GM21360 (cell line): ENCODE measurements at regions not wholly inside any gene's neighbourhood (a gene's known extent, or its start where the extent isn't known, plus 50 kb on each side); places are given as distances from the start of the nearest gene placed in this dataset.

Source experiments
- ATAC-seq: cut with Tn5 transposase; IDR thresholded peaks from one replicate; pipeline ENCODE4 v1.9.1; 2021; ENCODE audit warnings: mild to moderate bottlenecking, moderate library complexity; ENCODE audit not compliant: unreplicated experiment

- ATAC-seq = no peak
Measured at GRCh38 chr3:127484601-127485388, 105.7 kb downstream of the TPRA1 start.

GRCh38 chr3:127483902-127484591 lies 106.5 kb downstream of the TPRA1 start:
- ATAC-seq = peak; percentile 74

DNA sequence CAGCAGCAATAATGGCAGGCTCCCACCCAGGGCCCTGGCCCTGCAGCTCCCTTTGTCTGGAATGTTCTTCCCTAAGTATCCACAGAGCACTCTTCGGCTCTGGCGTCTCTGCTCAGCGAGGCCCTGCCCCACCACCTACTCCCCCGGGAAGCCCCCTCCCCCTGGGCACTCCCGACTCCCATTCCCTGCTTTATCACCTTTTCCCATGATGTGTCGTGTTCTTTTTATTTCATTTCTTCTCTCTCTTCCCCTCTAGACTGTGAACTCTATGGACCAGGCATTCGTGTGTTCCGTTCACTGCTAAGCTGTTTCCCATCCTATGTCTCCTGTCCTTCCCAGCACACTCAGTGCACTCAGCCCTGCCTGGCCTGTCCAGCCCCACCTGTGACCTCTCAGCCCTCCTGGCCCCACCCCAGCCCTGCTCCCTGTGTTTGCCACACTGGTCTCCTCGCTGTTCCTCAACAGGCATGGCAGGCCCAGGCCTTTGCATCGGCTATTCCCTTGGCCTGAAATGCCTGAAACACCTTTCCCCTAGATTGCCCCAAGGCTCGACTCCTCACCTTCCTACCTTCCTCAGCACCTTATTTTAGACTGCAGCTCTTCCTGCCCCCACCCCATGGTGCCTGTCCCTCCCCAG lies 107.4 kb downstream of the TPRA1 start:
- ATAC-seq = no peak

DNA sequence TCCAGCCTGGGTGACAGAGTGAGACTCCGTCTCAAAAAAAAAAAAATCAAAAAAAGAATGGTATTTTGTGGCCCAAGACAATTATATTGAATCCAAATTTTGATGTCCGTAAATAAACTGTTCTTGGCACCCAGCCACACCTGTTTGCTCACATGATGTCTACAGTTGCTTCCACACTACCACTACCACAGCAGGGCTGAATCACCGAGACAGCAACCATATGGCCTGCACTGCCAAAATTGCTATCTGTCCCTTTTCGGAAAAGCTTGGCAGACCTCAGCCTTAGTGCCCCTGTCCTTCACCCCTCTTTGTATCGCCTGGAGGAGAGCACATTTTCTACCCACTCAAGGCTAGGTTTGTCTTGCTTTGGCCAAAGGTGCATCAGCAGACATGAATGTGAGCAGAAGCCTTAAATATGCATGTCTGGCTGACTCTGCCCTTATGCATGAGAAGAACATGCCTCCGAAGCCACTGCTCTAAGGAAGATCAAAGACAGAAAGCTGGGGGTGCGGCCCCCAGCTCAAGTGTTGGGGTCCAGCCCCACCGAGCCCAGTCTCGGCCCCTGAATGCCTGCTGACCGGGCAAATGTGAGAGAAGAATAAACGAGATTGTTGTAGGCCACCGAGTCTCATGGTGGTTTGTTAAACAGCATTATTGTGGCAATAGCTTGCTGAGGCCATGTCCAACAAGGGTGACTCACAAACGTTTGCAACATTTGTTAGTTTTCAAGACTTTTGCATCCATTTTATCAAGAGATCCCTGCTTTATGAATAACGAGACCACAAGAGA lies 108.1 kb downstream of the TPRA1 start:
- ATAC-seq = no peak

- ATAC-seq = no peak
Measured at GRCh38 chr3:127480196-127480954, 110.2 kb downstream of the TPRA1 start.

GRCh38 chr3:127479449-127479848 lies 111.1 kb downstream of the TPRA1 start:
- ATAC-seq = no peak

GRCh38 chr3:127478922-127479321 lies 111.6 kb downstream of the TPRA1 start:
- ATAC-seq = no peak

DNA sequence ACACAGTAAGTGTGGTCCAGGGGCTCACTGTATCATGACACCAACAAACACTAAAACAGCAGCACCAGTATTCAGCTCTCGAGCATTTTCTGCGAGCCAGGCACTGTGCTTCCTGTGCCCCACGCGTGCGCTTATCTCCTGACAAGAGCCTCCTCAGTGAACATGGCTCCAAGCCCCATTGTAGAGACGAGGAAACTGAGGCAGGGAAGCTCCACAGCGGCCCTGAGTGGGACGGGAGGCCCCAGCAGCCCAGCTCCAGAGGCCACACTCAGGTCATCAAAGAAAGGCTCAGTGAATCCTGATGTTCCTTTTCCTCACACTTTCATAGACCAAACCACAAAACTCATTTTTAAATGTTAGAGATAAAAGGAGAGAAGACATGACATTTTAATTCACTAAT lies 113.1 kb downstream of the TPRA1 start:
- no peak for ATAC-seq

- ATAC-seq = no peak
Measured at GRCh38 chr3:127476936-127477335, 113.6 kb downstream of the TPRA1 start.

DNA sequence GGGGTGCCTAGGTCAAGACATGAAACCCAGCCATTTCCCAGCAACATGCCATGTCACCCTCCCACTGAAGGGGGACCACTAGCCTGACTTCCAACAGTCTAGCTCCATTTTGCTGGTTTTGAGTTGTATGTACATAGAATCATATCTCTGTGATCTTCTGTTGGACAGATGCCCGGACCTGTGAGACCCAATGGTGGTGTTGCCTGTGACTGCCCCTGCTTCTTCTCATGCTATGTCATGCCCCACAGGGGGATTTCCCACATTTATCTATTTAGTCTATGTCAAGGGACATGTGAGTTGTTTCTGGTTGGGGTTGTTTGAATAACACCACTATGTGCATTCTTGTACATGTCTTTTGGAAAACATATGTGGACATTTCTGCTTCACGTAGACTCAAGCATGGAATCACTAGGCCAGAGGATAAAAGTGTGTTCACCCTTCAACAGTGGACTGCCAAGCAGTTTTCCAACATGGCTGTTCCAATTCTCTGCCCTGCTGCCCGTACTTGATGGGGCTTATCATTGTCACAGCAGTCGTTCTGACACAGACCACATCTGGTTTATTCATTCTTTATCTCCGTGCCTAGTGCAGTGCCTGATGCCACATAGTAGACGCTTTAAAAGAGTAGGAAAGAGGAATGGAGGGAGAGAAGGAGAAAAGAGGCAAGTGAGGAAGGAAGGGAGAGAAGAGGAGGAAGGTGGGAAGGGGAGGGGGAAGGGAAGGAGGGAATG lies 114.4 kb downstream of the TPRA1 start:
- no peak for ATAC-seq

- ATAC-seq = no peak
Measured at GRCh38 chr3:127475391-127475790, 115.1 kb downstream of the TPRA1 start.

GRCh38 chr3:127473244-127474024 lies 117.1 kb downstream of the TPRA1 start:
- no peak for ATAC-seq

DNA sequence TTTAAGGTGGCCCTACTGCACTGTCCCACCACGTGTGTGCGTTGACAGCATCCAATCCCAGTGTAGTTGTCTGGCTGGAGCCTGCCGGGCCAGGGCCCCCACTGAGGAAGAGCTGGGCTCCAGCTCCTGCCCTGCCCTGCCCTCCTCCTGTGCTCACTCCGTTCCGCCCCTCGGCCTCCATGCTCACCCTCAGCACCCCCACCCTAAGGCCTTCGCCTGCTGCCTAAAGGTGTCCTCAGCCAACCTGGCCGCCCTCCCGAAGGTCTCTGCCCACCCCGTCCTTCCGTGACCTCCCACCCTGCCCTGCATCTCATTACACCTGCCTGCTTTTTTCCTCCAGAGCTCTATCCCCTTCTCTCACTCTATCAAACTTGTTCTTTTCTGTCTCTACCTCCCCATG lies 118.0 kb downstream of the TPRA1 start:
- ATAC-seq = no peak

DNA sequence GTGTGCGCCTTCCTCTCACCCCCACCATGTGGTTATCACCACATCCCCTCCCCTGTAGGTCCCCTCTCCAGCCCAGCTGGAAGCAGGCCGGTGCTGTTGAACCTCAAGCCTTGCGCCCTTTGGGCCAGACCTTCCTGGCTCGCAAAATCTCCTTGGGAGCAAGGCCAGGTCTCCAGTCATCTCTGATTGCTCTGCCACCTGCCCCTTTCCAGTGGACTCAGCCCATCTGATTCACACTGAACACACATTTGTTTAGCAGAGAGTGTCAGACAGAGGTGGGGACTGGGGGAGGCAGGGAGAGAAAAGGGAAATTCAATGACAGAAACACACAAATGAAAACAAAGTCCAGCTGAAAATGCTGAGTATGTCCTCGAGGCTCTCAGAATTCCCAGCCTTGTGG lies 119.4 kb downstream of the TPRA1 start:
- no peak for ATAC-seq

DNA sequence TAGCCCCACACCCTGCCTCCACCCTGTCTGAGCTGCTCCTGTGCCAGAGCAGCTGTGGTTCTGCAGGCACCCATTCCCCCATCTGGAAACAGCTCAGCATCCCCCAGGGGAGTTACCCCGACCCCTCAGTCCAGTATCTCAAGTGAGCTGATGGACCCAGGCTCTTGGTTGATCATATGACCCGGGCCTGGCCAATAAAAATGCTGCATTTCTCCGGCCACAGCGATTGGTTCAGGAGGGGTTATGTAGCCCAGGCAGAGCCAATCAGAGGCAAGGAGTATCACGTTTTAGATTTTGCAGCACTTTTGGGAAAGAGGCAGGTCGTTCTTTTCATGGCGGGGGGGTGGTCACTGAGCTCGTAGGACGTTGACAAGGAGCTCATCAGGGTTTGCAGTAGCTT lies 120.8 kb downstream of the TPRA1 start:
- ATAC-seq = no peak

DNA sequence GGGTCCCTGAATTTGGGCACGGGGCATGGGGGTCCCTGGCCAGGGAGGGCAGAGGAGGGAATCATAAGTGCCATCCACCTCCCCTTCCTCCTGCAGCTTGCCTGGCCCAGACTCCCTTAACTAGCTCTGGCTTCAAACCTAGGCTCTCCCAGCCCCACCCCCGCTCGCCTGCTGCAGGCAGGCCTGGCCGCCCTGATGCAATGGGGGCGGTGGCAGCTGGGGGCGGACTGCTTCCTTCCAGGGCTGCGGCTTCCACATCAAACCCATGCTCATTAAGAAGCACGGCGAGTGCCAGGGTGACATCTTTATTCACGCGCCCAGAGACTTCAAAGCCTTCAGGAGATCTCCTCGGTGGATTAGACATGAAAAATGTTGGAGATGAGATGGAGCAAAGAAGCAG lies 123.1 kb downstream of the TPRA1 start:
- ATAC-seq = no peak

- no peak for ATAC-seq
Measured at GRCh38 chr3:127464642-127465041, 125.9 kb downstream of the TPRA1 start.

DNA sequence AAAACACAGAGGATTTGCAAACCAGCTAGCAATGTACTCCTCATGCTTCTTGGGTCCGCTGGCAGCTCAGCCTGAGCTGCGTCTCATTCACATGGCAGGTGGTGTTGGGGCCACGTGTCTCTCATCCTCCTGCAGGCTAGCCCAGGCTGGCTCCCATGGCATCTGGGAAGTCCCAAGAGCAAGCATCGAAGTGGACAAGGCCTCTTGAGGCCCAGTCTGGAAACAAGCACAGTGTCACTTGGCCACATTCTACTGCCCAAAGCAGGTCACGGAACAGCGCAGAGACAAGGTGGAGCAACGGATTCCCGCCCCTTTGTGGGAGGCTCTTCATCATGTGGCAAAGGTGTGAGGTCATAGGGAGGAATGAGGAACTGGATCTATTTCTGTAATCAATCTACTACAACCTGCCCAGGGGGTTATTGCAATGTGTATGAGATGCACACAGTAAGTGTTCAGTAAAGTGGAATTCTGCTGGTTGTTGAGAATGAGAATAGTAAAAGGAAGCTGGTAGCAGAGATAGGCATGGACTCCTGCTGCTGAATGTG lies 128.3 kb downstream of the TPRA1 start:
- no peak for ATAC-seq
